GM10847 (cell line): ENCODE measurements at regions not wholly inside any gene's neighbourhood (a gene's known extent, or its start where the extent isn't known, plus 50 kb on each side); places are given as distances from the start of the nearest gene placed in this dataset.

Experiments
- POLR2A ChIP-seq: IDR thresholded peaks from 2 replicates; pipeline ENCODE4 v1.6.1; 2011; ENCODE audit not compliant: insufficient read length; ENCODE audit errors: extremely low read depth

GRCh38 chr3:194040516-194041273, 95.3 kb upstream of the HES1 start:
- no peak for TF ChIP-seq POLR2A

- TF ChIP-seq POLR2A, result no peak
Observed at GRCh38 chr3:194042927-194043326, 93.0 kb upstream of the HES1 start.

GRCh38 chr3:194043516-194043915, 92.4 kb upstream of the HES1 start:
- TF ChIP-seq POLR2A, result no peak

- TF ChIP-seq POLR2A, result no peak
Observed at GRCh38 chr3:194045289-194045688, 90.7 kb upstream of the HES1 start.

- no peak for TF ChIP-seq POLR2A
Observed at GRCh38 chr3:194045919-194046318, 90.0 kb upstream of the HES1 start.

GRCh38 chr3:194046531-194046930, 89.4 kb upstream of the HES1 start:
- TF ChIP-seq POLR2A, result no peak

GRCh38 chr3:194046995-194047645, 88.8 kb upstream of the HES1 start:
- no peak for TF ChIP-seq POLR2A

GRCh38 chr3:194049394-194049793, 86.6 kb upstream of the HES1 start:
- no peak for TF ChIP-seq POLR2A

GRCh38 chr3:194050782-194051320, 85.1 kb upstream of the HES1 start:
- no peak for TF ChIP-seq POLR2A

GRCh38 chr3:194051366-194052149, 84.4 kb upstream of the HES1 start:
- no peak for TF ChIP-seq POLR2A

- TF ChIP-seq POLR2A, result no peak
Observed at GRCh38 chr3:194053136-194053535, 82.8 kb upstream of the HES1 start.

- no peak for TF ChIP-seq POLR2A
Observed at GRCh38 chr3:194054016-194054415, 81.9 kb upstream of the HES1 start.

- TF ChIP-seq POLR2A, result no peak
Observed at GRCh38 chr3:194054540-194054939, 81.4 kb upstream of the HES1 start.

- no peak for TF ChIP-seq POLR2A
Observed at GRCh38 chr3:194054961-194055360, 81.0 kb upstream of the HES1 start.

GRCh38 chr3:194056731-194057415, 79.1 kb upstream of the HES1 start:
- no peak for TF ChIP-seq POLR2A

GRCh38 chr3:194057570-194058188, 78.3 kb upstream of the HES1 start:
- no peak for TF ChIP-seq POLR2A
